ENCODE measurements at regions not wholly inside any gene's neighbourhood (a gene's known extent, or its start where the extent isn't known, plus 50 kb on each side); places are given as distances from the start of the nearest gene placed in this dataset.

DNA sequence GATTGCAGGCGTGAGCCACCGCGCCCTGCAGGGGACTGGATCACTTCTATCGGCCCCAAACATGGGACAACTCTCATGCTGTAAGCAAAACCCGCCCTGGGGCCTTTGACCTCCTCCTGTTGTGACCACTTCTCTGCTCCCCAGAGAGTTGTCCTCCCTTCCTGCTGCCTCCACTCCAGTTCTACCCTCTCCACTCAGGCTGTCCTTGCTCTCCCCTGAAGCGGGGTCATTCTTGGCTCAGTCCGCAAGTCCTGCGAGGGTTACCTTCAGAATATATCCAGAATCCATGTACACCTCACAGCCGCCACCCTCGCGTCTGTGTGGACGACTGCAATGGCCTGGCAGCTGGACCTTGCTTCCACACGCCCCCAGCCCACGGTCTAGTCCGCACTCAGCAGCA is 273.7 kb downstream of the PBX3 start:
- no peak for TF ChIP-seq ZNF274 (IDR thresholded peaks at IDR 0.05; ENCODE audit: low read depth, low read length)
- TF ChIP-seq YY1 (IDR thresholded peaks at IDR 0.05; ENCODE audit: insufficient read depth, insufficient read length): no peak
- no peak for TF ChIP-seq SUZ12 (IDR thresholded peaks at IDR 0.05; ENCODE audit: extremely low read depth, insufficient read depth, insufficient read length)

Measured in NT2/D1 (cell line).